CMK (cell line): ENCODE measurements at regions not wholly inside any gene's neighbourhood (a gene's known extent, or its start where the extent isn't known, plus 50 kb on each side); places are given as distances from the start of the nearest gene placed in this dataset.
"Not testable (repeated sequence)": the region's sequence is repeated elsewhere in the genome, so short reads cannot be mapped to it uniquely, and the experiment has no call there.

Experiments used
- DNase-seq: peaks from one replicate; pipeline ENCODE4 v3.0.0-alpha.2; 2010; ENCODE audit warnings: low read depth

DNA sequence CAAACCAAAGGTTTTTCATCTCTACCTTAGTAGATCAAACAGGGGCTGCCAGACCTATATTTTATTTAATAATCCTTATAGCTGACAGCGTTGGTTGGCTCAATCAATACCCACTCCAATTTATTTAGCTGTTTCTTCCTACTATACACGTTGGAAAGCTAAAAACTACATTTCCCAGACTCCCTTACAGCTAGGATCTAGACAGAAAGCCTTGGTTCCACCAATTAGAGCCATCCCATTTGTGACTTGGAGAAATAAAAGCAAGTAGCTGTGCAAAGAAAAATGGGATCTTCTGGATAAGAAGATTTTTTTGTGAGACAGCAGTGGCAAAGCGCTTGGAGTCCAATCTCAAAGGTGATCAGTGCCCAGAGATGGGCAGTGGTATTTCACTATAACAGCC lies 331.3 kb upstream of the MEIS1 start:
- DNase-seq: no peak

DNA sequence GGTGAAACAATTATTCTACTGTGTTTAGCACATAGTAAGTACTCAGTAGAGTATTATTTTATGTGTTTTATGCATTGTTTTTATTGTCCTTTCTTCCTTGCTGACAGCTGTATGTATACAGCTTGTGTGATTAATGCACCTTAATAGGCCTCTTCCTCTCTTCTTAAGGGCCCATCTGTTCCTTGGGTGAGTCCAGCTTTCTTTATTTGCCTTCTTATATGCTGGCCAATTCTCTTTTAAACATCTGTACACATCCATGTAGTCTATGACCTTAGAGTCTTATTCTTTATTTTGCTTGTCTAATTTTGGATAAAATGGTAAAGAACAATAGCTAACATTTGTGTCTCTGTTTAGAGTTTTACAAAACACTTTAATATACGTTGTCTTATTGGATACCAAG lies 333.7 kb upstream of the MEIS1 start:
- no peak for DNase-seq

DNA sequence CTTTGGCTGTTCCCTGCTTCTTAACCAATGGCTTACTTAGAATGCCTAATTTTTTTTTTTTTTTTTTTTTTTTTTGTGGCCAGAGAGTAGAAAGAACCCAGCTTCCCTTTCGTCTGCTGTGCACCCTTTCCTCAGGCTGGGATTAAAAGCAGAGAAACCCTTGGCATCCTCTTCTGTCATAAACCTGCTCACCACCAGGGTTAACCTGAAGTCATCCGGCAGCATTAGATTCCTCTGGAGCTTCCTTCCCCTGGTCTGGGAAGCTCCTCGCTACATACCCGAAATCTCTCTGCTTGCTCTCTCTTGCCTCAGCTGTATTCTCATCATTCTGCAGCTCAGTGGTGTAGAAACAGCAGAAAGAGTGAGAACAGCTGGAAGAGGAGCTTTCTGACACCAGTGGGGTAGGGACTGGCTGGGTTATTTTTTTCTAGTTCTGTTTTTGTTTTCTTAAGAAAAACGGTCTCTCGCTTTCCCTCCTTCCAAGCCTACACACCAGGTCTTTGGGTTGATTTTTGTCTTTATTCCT lies 339.0 kb upstream of the MEIS1 start:
- DNase-seq: no peak

DNA sequence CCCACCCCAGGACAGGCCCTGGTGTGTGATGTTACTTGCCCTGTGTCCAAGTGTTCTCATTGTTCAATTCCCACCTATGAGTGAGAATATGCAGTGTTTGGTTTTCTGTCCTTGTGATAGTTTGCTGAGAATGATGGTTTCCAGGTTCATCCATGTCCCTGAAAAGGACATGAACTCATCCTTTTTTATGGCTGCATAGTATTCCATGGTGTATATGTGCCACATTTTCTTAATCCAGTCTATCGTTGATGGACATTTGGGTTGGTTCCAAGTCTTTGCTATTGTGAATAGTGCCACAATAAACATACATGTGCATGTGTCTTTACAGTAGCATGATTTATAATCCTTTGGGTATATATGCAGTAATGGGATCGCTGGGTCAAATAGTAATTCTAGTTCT lies 340.2 kb upstream of the MEIS1 start:
- DNase-seq: not testable (repeated sequence)

DNA sequence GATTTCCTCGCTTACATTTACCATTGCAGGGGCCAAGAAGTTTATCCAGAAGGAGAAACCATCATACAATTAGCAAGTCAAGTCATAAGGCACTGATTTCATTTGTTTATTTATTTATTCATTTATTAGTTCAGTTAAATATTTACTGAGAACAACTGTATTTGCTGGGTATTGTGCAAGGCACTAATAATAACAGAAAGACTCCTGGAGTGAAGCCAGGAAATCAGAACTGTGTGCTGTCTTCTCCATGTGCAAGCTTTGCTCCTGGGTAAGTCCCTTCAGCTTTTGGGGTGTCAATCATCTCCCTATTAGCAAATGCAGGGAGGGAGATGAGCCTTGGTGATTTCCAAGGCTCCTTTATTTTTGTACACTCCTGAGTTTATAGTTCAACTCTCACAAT lies 341.6 kb upstream of the MEIS1 start:
- DNase-seq: no peak

DNA sequence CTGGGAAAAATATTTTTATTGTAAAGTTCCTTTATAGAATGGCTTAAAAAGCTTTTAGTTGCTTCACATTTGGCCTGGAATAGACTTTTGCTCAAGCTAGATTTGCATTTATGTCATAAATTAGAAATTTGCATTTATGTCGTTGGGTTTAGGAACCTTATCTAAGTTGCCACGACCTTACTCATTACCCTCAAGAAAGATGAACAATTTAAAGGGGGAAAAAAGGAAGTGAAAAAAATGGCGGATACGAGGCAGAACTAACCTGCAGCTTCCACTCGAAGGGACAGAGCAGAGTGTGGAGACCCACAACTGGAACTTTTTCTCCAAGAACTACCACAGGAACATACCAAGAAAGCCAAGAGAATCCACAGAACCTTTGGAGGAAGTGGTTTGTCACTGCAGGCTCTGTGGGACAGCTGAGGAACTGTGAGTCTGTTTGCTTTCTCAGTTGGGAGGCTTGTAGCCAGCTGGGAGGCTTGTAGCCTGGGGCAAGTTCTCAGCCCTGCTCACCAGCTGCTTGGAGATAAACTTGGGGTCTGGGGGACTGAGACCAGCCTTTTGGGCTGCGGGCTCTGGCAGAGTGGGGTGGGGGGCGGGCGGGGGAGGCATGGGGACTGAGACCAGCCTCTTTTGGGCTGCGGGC lies 349.9 kb upstream of the MEIS1 start:
- DNase-seq: no peak

DNA sequence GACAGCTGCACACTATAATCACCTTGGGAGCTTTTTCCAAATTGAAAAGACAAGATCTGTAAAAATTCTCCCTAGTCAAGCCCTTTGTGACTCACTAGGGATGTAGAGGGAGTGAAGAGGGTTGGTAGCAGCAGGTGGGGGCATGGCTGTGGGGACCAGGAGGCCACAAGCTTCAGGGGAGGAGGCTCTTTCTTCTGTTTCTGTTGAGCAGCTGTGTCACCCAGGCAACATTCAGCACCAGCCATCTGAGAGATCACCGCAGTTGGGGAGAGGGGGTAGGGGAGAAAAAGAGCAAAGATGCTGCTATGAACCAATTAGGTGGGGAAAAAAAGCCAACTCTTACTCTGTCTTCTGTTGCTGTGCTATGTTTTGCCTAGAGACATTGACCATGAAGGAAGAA lies 352.3 kb upstream of the MEIS1 start:
- DNase-seq: no peak

DNA sequence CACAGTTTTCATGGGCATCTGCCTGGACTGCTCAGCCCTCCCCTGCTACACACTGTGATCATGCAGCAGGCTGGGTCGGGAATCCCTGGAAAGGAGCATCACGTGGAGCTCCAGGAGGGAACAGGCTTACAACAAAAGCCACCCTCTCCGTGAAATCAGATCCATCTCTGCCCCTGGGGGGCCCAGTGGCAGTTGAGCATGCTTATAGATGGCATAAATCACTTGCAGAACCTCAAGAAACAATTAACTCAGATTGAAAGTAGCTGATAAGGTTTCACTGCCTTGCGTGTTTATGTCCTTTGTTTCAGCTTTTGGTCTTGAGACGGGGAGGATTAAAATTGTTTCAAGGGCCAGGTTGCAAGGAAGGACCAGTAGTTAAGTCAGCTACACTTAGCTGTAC lies 354.8 kb upstream of the MEIS1 start:
- no peak for DNase-seq

DNA sequence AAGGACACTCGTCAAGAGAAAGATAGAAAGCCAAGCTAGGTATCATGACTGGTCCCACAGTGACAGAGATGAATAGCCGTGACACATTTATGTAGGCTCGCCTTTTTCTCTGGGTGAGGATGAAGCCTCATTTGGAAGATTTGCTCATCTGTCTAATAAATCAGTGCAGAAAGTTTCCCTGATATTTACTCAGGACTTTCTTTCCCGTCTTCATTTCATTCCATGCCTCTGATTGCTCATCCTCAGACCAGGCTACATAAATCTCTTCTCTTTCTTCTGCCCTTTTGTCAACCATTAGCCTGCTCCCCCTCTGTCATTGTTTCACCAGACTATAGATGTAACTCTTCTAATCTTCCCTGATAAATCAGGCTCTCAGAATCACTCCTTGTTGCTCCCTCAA lies 361.8 kb upstream of the MEIS1 start:
- no peak for DNase-seq

DNA sequence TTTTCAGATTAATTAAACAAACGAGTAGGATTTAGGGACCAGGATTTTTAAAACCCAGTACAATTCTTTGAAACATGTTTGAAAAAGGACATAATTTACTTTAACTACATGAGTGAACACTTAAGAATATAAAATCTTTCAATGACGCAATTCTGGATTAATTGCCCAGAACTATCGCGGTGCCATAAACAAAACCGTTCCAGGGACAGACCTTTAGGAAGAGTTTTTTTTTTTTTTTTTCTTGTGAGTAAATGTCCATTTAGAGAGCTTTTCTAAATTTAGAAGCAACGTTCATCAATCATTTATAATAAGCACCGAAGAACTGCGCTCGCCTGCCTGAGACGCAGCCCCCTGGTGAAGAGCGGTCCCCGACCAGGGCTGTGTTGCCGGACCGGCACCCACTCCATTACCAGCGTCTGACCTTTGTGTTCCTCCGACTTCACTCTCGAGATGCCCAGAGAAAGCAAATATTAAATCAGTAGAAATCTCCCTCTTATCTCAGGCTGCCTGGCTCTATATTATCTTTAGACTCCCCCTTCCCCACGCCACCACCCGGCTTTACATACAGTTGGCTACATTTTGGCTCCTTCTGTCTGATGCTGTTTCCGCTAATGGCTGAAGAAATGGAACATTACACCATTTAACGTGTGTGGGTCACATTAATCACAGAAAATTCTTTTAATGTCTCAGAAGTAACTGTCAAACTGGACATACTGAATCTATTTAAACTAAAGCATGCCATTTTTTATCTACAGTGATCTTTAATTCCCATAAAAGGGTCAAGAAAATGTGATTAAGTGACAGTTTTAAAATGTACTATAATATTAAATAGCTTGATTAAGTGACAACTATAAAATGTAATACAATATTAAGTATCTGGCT lies 364.0 kb upstream of the MEIS1 start:
- DNase-seq: no peak

DNA sequence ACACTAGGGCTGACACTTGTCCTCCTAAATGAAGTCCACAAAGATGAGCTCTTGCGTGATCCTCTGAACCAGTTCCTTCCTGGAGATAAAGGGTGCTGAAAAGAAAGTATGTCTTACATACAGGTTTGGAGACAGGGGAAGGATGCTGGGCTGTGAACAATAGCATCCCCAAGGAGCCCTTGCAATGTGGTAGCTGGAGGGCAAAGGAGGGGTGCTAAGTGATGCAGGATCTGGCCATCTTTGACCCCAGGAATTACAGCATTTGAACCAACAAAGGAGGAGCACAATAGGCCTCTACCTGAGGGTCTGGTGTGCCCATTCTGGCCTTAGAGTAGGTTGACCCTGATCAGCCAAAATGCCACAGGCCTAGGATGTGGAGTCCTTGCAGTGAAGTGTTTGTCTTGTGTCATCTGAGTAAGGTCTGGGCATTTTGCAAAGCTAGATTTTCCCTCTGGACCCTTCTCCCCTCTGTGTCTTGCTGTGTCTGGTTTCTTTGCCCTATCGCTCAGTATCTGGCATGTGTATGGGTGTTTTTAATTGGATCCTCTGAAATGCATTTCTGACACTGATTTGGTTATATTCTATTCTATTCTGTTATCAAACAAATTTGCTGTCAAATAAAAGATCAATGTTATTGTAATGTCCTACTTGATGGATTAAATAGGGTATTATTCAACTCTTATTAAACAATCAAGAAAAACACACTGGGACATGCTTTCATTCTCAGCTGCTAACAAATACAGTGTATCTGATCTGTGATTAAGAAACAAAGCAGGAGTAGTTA lies 364.8 kb upstream of the MEIS1 start:
- no peak for DNase-seq

DNA sequence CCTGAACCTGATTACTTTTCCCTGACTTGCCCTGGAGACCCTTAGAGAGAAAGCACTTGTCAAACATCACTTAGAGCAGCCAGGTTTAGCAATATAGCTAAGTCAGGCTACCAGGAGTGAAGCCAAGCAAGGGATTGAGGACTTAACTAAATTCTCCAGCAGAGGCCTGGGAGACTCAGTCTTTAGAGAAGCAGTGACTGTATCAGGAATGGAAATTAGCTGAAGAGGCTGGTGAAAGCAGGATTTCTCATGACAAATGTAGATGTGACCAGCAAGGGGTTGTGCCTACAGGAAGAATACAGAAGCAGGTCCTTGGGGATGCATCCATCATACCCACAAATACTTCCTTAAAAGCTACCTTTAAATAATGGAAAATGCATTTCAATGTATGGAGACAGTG lies 368.9 kb upstream of the MEIS1 start:
- DNase-seq: no peak

DNA sequence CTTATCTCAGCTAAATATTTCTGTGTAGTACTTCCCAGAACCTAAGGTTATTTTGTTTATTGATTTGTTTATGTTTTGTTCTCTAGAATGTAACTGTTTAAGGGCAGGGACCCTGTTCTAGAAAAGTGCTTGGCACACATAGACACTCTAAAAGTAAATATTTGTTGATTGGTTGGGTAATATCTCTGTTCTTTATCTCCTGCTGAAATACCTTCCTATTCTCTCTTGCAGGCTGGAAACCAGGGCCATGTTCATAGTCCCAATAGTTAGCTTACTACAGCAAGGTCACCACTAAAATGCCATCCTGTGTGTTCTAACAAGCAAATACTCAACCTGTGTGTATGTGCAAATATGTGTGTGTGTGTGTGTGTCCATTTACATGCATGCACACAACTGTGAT lies 375.6 kb upstream of the MEIS1 start:
- DNase-seq: no peak

DNA sequence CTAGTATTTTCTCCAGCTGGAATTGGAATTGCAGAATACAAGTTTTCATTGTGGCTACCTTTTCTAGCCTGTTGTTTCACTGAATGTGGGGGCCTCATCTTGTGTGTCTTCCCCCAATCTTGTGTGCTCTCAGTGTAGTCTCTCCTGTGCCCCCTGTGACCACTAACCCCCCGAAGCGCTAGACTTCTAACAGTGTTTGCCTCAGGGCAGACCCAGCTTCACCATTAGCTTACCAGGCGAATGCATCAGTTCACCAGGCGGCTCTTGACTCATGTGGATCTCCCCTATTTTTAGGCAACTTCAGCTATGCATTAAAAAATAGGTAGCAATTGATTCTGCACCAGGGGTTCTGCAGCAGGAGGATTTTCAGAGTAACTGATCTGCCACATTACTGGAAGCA lies 376.2 kb upstream of the MEIS1 start:
- DNase-seq: no peak

DNA sequence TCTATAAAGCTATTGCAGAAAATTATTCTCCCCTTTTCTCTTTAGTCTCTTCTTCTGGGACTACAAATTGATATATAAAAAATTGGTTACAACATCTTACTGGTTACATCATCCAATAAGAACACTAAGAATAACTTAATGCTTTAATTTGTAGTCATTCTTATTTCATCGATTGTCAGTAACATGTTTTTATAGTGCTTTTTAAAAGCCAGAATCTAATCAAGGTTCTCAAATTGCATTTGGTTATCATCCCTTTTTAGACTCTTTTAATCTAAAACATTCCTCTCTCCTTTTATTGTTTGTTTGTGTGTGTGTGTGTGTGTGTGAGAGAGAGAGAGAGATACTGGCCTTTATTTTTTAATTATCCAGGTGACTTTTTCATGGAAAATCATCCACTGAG lies 377.1 kb upstream of the MEIS1 start:
- no peak for DNase-seq

DNA sequence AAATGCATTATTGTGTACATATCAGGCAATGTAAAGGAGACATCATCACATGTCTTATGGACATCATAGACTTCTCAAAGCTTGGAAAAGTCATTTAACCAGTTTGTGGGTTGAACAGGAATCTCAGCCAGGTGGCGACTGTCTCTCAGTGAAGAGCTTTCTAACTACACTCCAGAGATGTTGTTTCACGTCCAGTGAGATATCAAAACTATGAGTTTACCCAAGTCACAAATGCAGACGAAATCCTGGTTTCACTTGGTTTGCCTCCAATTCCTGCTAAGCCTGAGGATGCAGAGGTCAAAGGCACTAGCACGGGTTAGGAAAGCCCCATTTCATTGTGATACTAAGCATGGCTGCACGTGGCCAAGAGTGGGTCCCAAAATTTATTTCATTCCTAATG lies 384.5 kb upstream of the MEIS1 start:
- DNase-seq: no peak

DNA sequence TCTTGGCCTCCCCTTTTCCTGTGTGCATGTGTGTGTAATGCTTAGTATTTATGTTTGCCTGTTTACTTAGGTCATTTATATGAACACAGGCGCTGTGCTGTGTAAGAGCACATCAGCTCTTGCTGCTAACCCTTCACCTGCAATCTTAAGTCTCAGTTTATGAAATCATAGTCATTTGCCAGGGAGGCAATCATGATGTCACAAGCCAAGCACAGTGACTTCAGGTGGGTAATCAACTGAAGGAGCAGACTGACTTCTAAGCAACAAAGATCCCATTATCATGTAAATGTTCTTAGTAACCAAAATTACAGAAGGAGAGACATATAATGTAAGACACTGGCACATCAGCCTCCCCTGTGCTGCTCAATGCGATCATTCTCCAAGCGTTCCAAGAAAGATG lies 386.3 kb upstream of the MEIS1 start:
- no peak for DNase-seq

DNA sequence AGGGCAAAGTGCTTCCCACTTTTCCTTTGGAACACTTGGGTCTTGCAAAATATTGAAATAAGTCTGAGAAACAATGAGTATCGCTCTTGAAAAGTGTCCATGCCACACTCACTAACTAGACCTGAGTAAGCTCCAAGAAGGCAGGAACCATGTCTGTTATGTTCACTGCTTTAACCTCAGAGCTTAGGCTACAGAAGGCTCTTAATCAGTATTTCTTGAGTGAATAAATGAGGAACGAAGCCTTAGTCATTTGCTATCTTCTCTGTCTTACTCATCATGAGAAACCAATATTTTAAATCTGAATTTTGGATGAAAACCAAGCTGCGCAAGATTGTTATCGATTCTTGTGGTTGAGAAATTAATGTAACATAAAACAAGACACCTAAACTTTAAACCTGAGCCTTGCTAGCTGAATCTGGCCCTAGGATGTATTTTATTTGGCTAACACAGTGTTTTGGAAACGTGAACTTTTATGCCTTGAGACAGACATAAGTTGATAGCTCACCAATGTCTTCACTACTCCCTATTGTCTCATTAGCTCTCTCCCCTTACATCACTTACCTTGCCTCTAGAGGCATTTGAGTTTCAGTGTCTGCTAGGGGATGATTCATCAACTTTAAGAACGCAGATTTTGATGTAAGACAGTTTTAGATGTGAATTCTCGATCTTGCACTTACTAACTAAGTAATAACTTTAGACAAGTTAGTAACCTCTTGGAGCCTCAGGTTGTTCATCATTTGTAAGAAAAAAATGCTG lies 392.8 kb upstream of the MEIS1 start:
- DNase-seq: no peak

DNA sequence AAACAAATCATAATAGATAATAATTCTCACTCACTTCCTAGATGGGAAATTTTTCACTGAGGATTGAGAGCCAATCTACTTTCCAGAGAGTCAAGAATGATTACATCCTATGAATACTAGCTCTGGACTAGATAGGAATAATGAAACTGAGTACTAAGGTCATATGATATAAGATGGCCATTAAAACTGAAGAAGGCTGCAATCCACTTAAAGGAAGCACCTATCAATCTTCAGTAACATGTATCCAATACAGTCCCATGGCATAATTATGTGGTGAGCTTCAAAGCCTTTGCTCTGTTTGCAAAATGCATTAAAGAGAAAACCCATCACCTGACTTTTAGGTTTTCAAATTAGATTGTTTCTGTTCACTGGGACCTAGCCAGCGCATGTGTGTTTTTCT lies 398.0 kb upstream of the MEIS1 start:
- no peak for DNase-seq

DNA sequence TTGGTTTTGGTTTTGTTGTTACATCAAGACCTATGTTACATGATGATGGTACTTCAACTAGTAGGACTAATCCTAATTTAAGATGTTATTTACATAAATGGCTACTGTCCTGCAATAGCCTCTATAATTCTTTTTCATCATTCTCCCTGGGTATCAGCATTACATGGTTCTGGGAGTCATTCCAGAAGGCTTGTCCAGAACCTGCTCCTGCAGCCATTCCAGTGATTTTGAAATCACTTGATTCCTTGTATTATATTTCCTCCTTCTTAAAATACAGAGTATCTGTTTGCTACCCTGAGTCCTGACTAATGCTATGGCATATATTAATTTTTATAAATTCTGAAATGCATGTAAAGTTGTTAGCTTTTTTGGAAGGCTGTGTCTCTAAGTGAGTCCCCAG lies 400.5 kb upstream of the MEIS1 start:
- DNase-seq: no peak

DNA sequence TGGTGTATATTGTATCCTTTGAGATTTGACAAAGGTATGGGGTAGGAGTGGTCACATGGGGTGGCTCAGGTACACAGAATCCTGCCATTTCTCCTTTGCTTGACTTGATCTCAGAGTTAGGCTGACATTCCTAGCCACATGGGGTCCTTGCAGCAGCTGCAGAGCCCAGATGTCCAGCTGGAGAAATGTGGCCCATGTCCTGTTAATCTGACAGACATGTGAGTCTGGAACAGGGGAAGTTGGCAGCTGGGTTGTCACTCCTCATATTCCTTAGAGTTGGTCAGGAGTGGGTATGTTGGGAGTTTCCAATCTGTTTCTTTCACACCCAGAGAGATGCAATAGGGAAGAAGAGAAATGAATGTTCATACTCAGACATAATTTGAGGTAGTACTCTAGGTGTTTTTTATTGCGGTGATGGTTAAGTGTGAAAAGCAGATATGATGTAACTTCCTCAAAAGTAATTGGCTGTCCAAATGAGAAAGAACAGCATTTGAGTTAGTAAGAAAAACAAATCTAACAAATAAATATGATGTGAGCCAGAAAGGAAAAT lies 402.6 kb upstream of the MEIS1 start:
- no peak for DNase-seq

DNA sequence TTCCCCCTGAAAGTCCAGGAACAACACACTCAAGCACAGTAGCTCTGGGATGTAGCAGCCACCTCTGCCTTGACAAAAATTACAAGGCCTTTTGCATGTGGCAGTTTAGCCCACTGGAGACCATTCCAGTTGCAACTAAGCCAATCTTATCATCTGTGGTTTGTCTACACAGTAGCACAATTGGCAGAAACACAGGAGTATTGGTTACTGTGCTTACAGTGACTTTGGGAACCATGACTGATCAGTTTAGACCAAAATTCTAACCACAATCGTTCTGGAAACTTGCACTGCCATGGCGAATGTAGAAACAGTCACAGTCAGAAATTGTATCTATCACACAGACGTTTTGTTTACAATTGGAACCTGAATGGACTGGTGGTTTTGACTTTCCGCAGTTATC lies 403.7 kb upstream of the MEIS1 start:
- no peak for DNase-seq
